H7 (cell line): ENCODE measurements at regions not wholly inside any gene's neighbourhood (a gene's known extent, or its start where the extent isn't known, plus 50 kb on each side); places are given as distances from the start of the nearest gene placed in this dataset.
A peak's percentile ranks its signal among the peaks of the same experiment; 100 is the strongest.

ENCODE experiments used
- DNase-seq: peaks from one replicate; pipeline ENCODE4 v3.0.0; 2012
- H3K27me3 ChIP-seq: 2 replicates; pipeline ENCODE4 v1.6.0; 2011; ENCODE audit warnings: mild to moderate bottlenecking, low read length; ENCODE audit not compliant: control insufficient read depth, insufficient read depth
- H3K36me3 ChIP-seq: replicated peaks from 2 replicates; pipeline ENCODE4 v1.5.1; 2011; ENCODE audit warnings: low read length; ENCODE audit not compliant: control insufficient read depth, insufficient read depth
- H3K4me3 ChIP-seq: 2 replicates; pipeline ENCODE4 v1.5.1; 2011; ENCODE audit warnings: low read depth, mild to moderate bottlenecking, control low read depth, low read length, moderate library complexity; ENCODE audit not compliant: insufficient read depth

DNA sequence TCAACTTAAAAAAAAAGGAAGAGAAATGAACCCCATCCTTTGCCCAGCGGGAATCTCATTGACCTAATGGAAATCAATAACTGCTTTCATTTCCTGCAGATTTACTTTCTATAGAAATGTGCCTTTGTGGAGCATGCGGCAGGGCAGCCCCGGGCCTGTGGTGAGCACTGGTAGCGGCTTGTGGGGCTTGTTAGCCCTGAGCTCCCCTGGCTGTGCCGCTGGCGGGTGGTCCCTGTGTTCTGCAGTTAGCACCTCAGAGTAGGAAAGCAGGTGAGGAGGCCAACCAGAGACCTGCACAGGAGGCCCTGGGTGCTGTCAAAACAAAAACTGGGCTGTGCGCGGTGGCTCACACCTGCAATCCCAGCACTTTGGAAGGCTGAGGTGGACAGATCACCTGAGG lies 76.8 kb upstream of the CDK20 start:
- no peak for DNase-seq
- Histone ChIP-seq H3K36me3 (no peaks in the 10 kb centered on the region), H3K27me3 (no peaks in the 10 kb centered on the region; the same call in 1 of the 2 replicates), H3K4me3 (no peak overlapping the region)

DNA sequence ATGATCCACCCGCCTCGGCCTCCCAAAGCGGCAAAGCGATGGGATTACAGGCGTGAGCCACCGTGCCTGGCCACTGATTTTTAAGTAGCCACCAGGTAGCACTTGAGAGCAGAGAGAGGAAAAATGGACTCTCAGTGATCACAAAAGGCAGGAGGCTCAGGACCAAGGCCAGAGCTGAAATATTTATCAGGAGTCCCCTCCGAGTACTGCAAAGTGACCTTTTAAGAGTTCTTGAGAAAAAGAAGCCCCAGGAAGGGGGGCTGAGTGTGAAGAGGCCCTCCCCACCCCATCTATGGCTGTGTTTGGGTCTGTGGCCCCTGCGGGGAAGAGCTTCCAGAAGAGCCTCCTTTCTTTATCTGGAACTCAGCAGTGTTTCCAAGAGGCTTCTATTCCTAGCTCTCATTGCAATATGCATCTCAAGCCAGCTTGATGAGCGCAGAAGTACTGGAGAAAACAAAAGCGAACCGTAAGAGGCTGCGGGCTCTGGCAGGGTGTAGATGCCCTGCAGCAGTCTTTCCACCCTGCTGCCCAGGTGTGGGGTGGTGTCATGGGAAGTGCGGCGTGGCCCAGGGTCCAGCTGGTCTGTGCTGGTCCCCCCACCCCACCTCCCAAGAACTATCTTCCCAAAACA lies 75.5 kb upstream of the CDK20 start:
- DNase-seq: no peak

DNA sequence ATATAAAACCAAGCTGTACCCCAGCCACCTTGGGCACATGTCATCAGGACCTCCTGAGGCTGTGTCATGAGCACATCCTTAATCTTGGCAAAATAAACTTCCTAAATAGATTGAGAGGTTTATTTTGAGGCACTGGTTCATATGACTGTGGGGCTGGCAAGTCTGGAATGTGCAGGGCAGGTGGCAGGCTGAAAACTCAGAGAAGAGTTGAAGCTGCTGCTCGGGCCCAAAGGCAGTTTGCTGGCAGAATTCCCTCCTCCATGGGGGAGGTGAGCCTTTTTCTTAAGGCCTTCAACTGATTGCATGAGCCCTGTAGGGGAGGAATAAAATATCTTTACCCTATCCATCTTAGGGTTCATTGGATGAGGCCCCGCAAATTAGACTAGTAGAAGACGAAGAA lies 72.2 kb upstream of the CDK20 start:
- Histone ChIP-seq H3K4me3 (no peak overlapping the region), H3K36me3 (no peaks in the 10 kb centered on the region), H3K27me3 (no peaks in the 10 kb centered on the region)
- DNase-seq: no peak

More for the DNA sequence above, 75.5 kb upstream of the CDK20 start:
- no peaks in the 10 kb centered on the region for H3K36me3 ChIP-seq
- H3K4me3 ChIP-seq: no peak overlapping the region
- no peaks in the 10 kb centered on the region; the same call in 1 of the 2 replicates for H3K27me3 ChIP-seq

DNA sequence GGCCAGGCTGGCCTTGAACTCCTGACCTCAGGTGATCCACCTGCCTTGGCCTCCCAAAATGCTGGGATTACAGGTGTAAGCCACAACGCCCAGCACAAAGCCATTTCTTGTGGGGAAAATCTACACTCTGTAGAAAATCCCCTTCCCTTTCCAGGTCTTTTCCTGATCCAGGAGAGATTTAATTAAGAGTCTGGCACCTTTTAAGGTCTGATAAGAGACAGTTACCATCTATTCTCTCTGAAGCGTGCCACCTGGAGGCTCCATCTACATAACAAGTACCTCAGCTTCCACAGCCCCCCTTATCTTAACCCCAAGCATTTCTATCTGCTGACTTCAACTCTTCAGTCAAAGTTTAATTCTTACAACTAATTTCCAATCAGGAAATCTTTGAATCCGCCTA lies 71.4 kb upstream of the CDK20 start:
- H3K36me3 ChIP-seq: no peaks in the 10 kb centered on the region
- H3K4me3 ChIP-seq: no peak overlapping the region
- DNase-seq: no peak
- H3K27me3 ChIP-seq: no peaks in the 10 kb centered on the region

DNA sequence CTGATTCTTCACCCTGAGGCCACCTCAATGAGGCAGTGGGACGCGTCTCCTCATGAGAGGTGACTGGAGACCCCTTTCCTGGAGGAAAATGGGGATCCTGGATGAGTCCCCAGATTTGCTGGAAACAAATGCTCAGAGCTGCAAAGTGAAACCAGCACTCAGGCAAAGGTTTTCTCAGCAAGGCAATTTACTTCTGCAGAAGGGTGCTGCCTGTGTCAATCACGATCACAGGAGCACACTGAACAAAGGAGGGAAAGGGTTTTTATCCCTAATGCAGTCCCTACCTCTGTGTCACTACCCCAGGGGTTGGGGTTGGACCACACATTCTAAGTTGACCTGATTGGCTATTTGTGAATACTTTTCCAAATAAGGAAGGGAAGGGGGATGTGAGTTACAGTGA lies 69.9 kb upstream of the CDK20 start:
- DNase-seq: no peak
- Histone ChIP-seq H3K36me3 (no peaks in the 10 kb centered on the region), H3K4me3 (no peak overlapping the region)

DNA sequence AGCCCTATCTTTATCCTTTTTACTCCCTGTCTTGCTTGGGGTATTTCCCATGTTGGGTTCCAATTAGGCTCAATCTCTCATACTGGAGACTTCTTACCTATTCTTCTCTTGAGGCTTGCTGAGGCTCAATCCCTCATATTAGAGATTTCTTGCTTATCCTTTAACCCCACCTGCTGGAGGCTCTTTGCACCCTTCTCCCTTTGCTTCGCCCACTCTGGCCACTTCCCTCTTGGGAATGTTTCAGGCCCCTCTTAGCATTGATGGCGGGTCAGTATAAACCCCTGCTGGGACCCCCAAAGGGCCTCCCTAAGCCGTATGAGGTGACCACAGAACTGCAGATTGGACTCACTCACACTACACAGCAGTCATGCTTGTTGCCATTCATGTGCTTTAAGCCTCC lies 69.3 kb upstream of the CDK20 start:
- Histone ChIP-seq H3K4me3 (no peak overlapping the region), H3K27me3 (no peaks in the 10 kb centered on the region), H3K36me3 (no peaks in the 10 kb centered on the region)
- no peak for DNase-seq

More for the DNA sequence above, 69.9 kb upstream of the CDK20 start:
- no peaks in the 10 kb centered on the region for H3K27me3 ChIP-seq

DNA sequence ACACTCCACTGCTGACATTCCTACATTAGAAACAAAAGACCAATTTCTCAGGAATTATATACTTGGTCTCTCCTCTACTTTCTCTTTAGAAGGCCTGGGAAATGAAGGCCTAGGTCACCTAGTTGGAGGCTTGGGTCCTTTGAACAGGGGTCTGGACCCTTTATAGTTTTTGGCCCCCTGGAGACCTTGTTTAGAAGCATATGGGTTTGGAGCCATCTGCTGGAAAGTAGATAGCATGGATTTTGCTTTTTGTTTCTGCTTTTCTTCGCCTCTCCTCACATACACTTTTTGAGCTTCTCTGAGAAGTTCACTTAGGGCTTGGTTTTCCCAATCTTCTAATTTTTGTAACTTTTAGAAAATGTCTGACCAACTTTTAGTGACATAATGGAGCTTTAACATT lies 67.1 kb upstream of the CDK20 start:
- peak; percentile 41 for DNase-seq
- H3K4me3 ChIP-seq: no peak overlapping the region
- H3K27me3 ChIP-seq: no peaks in the 10 kb centered on the region
- H3K36me3 ChIP-seq: no peaks in the 10 kb centered on the region

DNA sequence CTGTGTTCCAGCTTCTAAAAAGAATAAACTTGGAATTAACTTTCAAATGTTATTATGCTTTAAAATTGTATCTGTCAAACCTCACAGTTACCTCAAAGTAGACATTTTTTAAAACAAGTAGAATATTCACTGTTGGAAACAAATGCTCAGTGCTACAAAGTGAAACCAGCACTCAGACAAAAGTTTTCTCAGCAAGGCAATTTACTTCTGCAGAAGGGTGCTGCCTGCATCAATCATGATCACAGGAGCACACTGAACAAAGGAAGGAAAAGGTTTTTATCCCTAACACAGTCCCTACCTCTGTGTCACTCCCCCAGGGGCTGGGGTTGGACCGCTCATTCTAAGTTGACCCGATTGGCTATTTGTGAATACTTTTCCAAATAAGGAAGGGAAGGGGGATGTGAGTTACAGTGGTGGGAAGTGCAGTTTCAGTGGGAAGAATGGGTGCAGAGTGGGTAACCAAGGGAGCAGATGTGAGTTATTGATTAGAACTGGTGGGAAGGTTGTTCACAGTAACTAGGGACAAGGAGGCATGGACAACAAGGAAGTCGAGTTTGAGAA lies 63.0 kb upstream of the CDK20 start:
- no peak for DNase-seq
- Histone ChIP-seq H3K4me3 (no peak overlapping the region), H3K36me3 (no peaks in the 10 kb centered on the region), H3K27me3 (no peaks in the 10 kb centered on the region)

DNA sequence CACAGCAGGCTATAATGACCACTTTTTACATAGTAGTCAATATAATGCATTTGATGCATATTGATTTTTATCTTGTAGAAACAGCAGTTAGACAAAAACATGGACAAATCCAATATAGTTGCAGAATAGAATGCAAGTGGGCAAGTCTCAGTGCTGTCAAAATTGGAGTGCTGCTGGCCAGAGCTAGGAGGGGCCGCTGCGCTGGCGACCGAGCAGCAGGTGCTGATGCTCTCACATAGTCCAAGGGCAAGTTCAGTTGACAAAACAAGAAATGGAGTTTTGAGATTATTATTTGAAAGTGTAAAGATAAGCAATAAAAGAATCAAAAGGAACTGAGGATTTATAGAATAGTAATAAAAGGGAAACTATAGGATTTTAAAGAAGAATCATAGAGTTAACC lies 60.6 kb upstream of the CDK20 start:
- no peak for DNase-seq
- no peaks in the 10 kb centered on the region for H3K36me3 ChIP-seq
- no peak overlapping the region for H3K4me3 ChIP-seq
- H3K27me3 ChIP-seq: no peaks in the 10 kb centered on the region

DNA sequence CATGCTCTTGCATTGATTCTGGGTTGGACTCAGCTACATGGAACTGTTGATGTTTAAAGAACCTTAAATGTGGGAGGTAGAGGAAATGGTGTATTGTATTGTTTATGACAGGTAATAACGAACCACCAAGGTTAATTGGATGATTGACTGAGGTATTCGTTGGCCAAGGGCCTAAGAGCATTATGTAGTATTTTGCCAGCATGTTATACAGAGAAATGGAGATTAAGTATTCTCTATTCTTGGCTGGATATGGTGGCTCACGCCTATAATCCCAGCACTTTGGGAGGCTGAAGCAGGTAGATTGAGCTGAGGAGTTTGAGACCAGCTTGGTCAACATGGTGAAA lies 59.0 kb upstream of the CDK20 start:
- no peak for DNase-seq
- Histone ChIP-seq H3K36me3 (no peaks in the 10 kb centered on the region), H3K4me3 (no peak overlapping the region)

DNA sequence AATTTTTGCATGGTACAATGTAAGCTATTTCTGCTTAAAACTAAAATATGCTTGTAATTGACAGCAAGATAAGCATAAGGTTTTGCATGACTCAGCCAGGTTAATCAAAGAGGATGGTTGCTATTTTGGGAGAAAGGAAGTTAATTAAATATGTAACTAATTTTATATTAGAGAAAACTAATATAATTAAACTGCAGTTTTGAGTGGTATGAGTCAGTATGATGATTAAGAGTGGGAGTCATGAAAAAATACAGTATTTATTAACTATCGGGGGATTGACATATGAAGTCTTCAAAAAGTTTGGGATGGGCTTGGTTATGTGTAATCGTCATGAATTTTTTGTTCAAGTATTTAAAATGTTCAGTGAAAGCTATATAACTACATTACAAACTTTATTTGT lies 54.0 kb upstream of the CDK20 start:
- no peak for DNase-seq
- Histone ChIP-seq H3K4me3 (no peak overlapping the region), H3K27me3 (no peaks in the 10 kb centered on the region; the same call in 1 of the 2 replicates), H3K36me3 (no peaks in the 10 kb centered on the region)

More for the DNA sequence above, 59.0 kb upstream of the CDK20 start:
- H3K27me3 ChIP-seq: no peaks in the 10 kb centered on the region

DNA sequence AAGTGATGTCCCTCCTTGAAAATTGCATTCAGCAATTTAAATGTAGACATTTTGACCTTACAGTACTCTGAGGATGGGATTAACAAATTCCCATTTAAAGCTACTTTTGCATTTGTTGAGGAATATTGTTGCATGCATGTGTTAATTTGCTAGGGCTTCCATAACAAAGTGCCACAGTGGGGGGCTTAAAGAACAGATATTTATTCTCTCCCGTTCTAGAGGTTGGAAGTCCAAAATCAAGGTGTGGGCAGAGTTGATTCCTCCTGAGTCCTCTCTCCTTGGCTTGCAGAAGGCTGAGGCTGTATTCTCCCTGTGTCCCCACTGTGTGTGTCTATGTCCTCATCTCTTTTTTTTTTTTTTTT lies 51.8 kb upstream of the CDK20 start:
- Histone ChIP-seq H3K27me3 (no peaks in the 10 kb centered on the region; the same call in 1 of the 2 replicates), H3K36me3 (no peaks in the 10 kb centered on the region), H3K4me3 (no peak overlapping the region)
- DNase-seq: no peak

DNA sequence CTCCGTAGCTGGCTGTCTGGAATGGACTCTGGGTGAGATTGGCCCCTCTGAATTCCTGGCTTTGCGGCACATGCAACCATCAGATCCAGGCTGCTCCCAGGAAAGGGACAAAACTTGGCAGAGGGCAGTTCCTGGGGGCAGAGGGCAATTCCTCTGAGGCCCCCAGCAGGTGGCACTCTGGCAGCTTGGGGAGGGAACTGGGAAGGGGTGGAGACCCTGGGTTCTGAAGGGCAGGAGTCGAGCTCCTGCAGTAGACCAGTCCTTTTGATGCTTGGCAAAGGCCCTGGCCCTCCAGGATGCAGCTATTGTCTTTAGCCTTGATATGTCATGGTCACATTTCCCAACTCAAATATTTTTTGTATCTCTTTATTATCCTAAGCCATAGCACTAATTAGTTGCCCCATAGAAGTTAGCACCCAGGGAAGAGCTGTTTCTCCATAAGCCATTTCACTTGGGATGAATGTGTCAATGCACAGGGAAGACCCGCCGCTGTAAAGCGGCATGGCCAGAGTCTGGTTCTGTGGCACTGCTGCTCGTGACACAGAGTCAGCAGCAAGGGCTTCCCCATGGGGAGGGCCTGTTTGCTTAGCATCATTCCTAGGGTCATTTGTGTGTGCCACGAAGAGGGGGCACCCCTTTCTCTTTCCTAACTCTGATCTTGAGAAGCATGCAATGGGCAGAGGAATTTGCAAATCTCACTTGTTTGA lies 51.2 kb upstream of the CDK20 start:
- H3K36me3 ChIP-seq: no peaks in the 10 kb centered on the region
- no peaks in the 10 kb centered on the region; the same call in 1 of the 2 replicates for H3K27me3 ChIP-seq
- no peak for DNase-seq
- no peak overlapping the region for H3K4me3 ChIP-seq

DNA sequence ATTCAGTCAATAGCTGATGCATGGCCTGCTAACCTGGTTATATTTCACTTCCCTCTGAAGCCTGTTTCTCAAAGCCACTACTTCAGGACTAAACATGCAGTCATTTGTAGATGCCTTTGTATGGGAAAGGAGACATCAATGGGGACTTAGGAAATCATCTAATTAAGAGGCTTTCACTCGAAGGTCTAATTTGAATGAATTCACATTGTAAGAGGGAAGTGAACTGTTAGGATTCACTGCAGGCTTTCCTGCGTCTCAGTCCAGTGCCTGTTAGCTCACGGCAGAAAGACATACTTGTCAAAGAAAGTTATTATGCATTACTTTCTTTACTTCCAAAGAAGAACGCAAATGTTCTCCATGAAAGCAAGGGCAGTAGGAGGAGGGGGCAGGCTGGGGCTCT lies 50.6 kb upstream of the CDK20 start:
- Histone ChIP-seq H3K36me3 (no peaks in the 10 kb centered on the region), H3K4me3 (no peak overlapping the region), H3K27me3 (no peaks in the 10 kb centered on the region; the same call in 1 of the 2 replicates)
- DNase-seq: no peak
